Esophagus muscularis mucosa (tissue), 4 donors: ENCODE measurements at regions not wholly inside any gene's neighbourhood (a gene's known extent, or its start where the extent isn't known, plus 50 kb on each side); places are given as distances from the start of the nearest gene placed in this dataset.
A peak's percentile ranks its signal among the peaks of the same experiment; 100 is the strongest.
"Not testable (repeated sequence)": the region's sequence is repeated elsewhere in the genome, so short reads cannot be mapped to it uniquely, and the experiment has no call there.

Experiments
- DNase-seq: peaks from one replicate; pipeline ENCODE4 v3.0.0-alpha.2; 2017; ENCODE audit errors: extremely low spot score
- H3K27ac ChIP-seq, 4 donors: fragments of 200-600 bp; sonication (generic); replicated peaks in 1 of 4; 1 replicate in 3 of 4; 2 replicates in 1 of 4; pipeline ENCODE4 v1.5.1; 2016 to 2019; ENCODE audit warnings: mild to moderate bottlenecking in 1 of 4
- H3K27me3 ChIP-seq, 4 donors: fragments of 200-600 bp; sonication (generic); one replicate each; pipeline versions ENCODE4 v1.5.1 to v1.6.0; 2016 to 2019
- H3K36me3 ChIP-seq, 4 donors: fragments of 200-600 bp; sonication (generic); one replicate each; pipeline ENCODE4 v1.5.1; 2016 to 2019
- H3K4me1 ChIP-seq, 4 donors: fragments of 200-600 bp; sonication (generic); one replicate each; pipeline ENCODE4 v1.5.1; 2016 to 2019
- H3K4me3 ChIP-seq, 4 donors: fragments of 200-600 bp; sonication (generic); 1 replicate in 2 of 4; 2 replicates in 2 of 4; pipeline ENCODE4 v1.5.1; 2016 to 2019; ENCODE audit warnings: mild to moderate bottlenecking in 4 of 4, moderate library complexity in 1 of 4
- H3K9me3 ChIP-seq, 4 donors: fragments of 200-600 bp; sonication (generic); 1 replicate in 3 of 4; 2 replicates in 1 of 4; pipeline ENCODE4 v1.5.1; 2016 to 2019
- CTCF ChIP-seq, 3 experiments: fragments of 200-600 bp in 2 of 3; fragments of 450-650 bp in 1 of 3; sonication (generic) in 2 of 3; IDR thresholded peaks; one replicate each; pipeline ENCODE4 v1.5.1; 2017 to 2019; ENCODE audit warnings: antibody characterized with exemption in 3 of 3, mild to moderate bottlenecking in 2 of 3, moderate library complexity in 1 of 3
- EP300 ChIP-seq: sonication (generic); formaldehyde crosslinking; IDR thresholded peaks from one replicate; pipeline ENCODE4 v1.6.1; 2017; ENCODE audit warnings: antibody characterized with exemption
- POLR2A ChIP-seq: fragments of 450-650 bp; IDR thresholded peaks from one replicate; pipeline ENCODE4 v1.6.1; 2017; ENCODE audit warnings: antibody characterized with exemption, moderate library complexity, mild to moderate bottlenecking, low read depth
- POLR2AphosphoS5 ChIP-seq, 2 donors: sonication (generic); formaldehyde crosslinking; IDR thresholded peaks; one replicate each; pipeline ENCODE4 v1.6.1; 2017; ENCODE audit warnings: antibody characterized with exemption in 2 of 2
- WGBS: methylation state at CpG from one replicate; pipeline ENCODE4 v1.1.5; 2018; 5-methylcytosine and 5-hydroxymethylcytosine counted together
- intact Hi-C: fragments of 100-400 bp; cut with DNase I; formaldehyde crosslinking; loops from one replicate; pipeline ENCODE4 v1.15.1; 2023

DNA sequence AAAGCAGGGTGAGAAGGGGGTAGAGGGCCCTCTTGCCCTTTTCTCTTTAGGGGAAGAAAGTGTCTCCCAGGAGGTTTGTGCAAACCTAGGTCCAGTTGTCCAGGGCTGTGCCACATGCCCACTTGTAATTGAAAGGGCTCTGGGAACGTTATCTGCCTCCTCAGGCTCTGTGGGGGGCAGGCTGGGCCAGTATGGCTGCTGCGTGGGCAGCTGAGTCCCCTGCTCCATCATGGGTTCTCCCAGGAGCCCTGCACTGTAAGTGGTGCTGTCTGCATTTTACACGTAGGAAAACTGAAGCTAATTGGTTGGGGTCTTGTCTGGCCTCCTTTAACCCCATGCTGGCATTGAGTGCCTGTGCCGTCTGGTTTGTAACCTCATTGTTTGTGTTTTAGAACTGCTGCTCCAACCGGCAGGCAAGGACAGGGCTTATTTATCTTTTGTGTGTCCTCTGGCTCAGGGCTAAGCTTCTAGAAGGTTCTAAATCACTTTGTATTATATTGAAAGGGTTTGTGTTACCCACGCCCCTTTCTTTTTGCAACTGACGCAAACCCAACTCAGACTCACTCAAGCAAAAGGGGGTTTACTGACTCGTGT lies 117.7 kb upstream of the CIBAR2 start:
- TF ChIP-seq CTCF (IDR thresholded peaks at IDR 0.05) (no peak), POLR2A (no peak), EP300 (no peak), POLR2AphosphoS5 (IDR thresholded peaks at IDR 0.05) (no peak)
- no peaks in the 10 kb centered on the region for H3K27me3 ChIP-seq
- WGBS, result 72% methylated on average over 7 of the region's 8 CpGs
- H3K36me3 ChIP-seq, result no peaks in the 10 kb centered on the region
- DNase-seq, result no peak
- H3K4me3 ChIP-seq, result no peak overlapping the region
- H3K27ac ChIP-seq, result no peak overlapping the region
- H3K9me3 ChIP-seq, result no peaks in the 10 kb centered on the region
- H3K4me1 ChIP-seq, result peaks cover 27 to 54% (median 51%) of the 10 kb centered on the region in 4 donors
- intact Hi-C loops, result no loop called here

GRCh38 chr16:85230764-85231383 lies 118.6 kb upstream of the CIBAR2 start:
- H3K9me3 ChIP-seq, DNase-seq, intact Hi-C loops, H3K4me3 ChIP-seq, H3K36me3 ChIP-seq, H3K27ac ChIP-seq, H3K27me3 ChIP-seq: not testable (repeated sequence)
- 94% methylated on average over 6 of the region's 6 CpGs for WGBS
- H3K4me1 ChIP-seq, result peaks cover 34 to 63% (median 60%) of the 10 kb centered on the region in 4 donors

DNA sequence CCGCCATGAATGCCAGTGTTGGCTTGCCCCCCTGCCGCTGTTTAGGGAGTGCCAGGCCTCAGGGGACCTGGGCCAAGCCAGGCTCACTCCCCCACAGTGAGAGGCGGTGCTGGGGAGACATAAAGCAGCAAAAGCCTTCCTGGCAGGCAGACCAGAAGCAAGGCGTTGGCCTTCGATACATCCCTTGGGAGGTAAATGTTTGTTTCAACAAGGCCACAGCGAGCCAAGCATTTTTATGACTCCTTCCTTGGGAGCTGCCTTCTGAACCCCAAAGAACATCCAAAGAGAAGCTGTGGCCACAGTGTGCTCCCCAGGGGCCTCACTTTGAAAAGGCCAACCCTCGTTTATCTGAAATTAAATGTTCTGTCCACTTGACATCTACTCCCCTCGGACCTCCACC lies 119.7 kb upstream of the CIBAR2 start:
- Histone ChIP-seq H3K4me1 (peaks cover 34 to 74% (median 71%) of the 10 kb centered on the region in 4 donors), H3K36me3 (no peaks in the 10 kb centered on the region), H3K4me3 (no peak overlapping the region), H3K27ac (peak overlapping the region in 3 of 4 donors; percentile 24 to 58 (median 48)), H3K27me3 (no peaks in the 10 kb centered on the region), H3K9me3 (no peaks in the 10 kb centered on the region)
- TF ChIP-seq CTCF (IDR thresholded peaks at IDR 0.05), result no peak
- no peak for TF ChIP-seq POLR2A
- TF ChIP-seq POLR2AphosphoS5 (IDR thresholded peaks at IDR 0.05), result no peak
- TF ChIP-seq EP300, result no peak
- intact Hi-C loops, result no loop called here
- no peak for DNase-seq
- 70% methylated on average over 8 of the region's 8 CpGs for WGBS

- Histone ChIP-seq H3K4me3 (no peak overlapping the region), H3K9me3 (no peaks in the 10 kb centered on the region), H3K27ac (peak overlapping the region in 3 of 4 donors; percentile 24 to 58 (median 48)), H3K27me3 (no peaks in the 10 kb centered on the region), H3K36me3 (no peaks in the 10 kb centered on the region), H3K4me1 (peaks cover 34 to 78% (median 76%) of the 10 kb centered on the region in 4 donors)
- 71% methylated on average over 13 of the region's 13 CpGs for WGBS
- intact Hi-C loops, result no loop called here
- DNase-seq, result no peak
- TF ChIP-seq POLR2AphosphoS5 (IDR thresholded peaks at IDR 0.05), result no peak
Measured at GRCh38 chr16:85232369-85233142, 120.3 kb upstream of the CIBAR2 start.

- intact Hi-C loops, result no loop called here
- WGBS, result 94% methylated on average over 5 of the region's 6 CpGs
- TF ChIP-seq CTCF (IDR thresholded peaks at IDR 0.05) (no peak), EP300 (no peak), POLR2AphosphoS5 (IDR thresholded peaks at IDR 0.05) (no peak), POLR2A (no peak)
- H3K27me3 ChIP-seq, result no peaks in the 10 kb centered on the region
- DNase-seq, result no peak
- H3K36me3 ChIP-seq, result no peaks in the 10 kb centered on the region
- no peaks in the 10 kb centered on the region for H3K9me3 ChIP-seq
- peaks cover 41 to 79% (median 78%) of the 10 kb centered on the region in 4 donors for H3K4me1 ChIP-seq
- H3K27ac ChIP-seq, result peak overlapping the region in 1 of 4 donors; percentile 83
- no peak overlapping the region for H3K4me3 ChIP-seq
Measured at GRCh38 chr16:85233516-85233915, 121.2 kb upstream of the CIBAR2 start.
